Transverse colon (tissue), 3 donors: ENCODE measurements at regions not wholly inside any gene's neighbourhood (a gene's known extent, or its start where the extent isn't known, plus 50 kb on each side); places are given as distances from the start of the nearest gene placed in this dataset.

Experiments used
- CTCF ChIP-seq, 5 experiments: fragments of 200-600 bp in 3 of 5; fragments of 450-650 bp in 2 of 5; sonication (generic) in 3 of 5; IDR thresholded peaks; 1 replicate in 2 of 5; 2 replicates in 3 of 5; pipeline ENCODE4 v1.5.1; 2016 to 2017; ENCODE audit warnings: antibody characterized with exemption in 5 of 5, inconsistent platforms in 3 of 5, mild to moderate bottlenecking in 2 of 5, moderate library complexity in 1 of 5
- POLR2A ChIP-seq: fragments of 450-650 bp; IDR thresholded peaks from one replicate; pipeline ENCODE4 v1.6.1; 2016; ENCODE audit warnings: antibody characterized with exemption, mild to moderate bottlenecking, moderate library complexity

- TF ChIP-seq CTCF (IDR thresholded peaks at IDR 0.05) (no peak), POLR2A (no peak)
These were observed 171.1 kb upstream of the CCDC196 start for GRCh38 chr14:66315098-66315497.
